Panc1 (cell line): ENCODE measurements at regions not wholly inside any gene's neighbourhood (a gene's known extent, or its start where the extent isn't known, plus 50 kb on each side); places are given as distances from the start of the nearest gene placed in this dataset.

Experiments
- ATAC-seq: fragments of 200-7000 bp; cut with Tn5 transposase; 2 replicates; pipeline ENCODE4 v1.9.1; 2020; ENCODE audit warnings: mild to moderate bottlenecking, moderate library complexity
- BruUV-seq: library from RNA; stranded (reverse); fragments of 400-500 nt; replicated peaks from 2 replicates; lab custom pipeline; 2021; lab: Mats Ljungman, UMichigan
- CTCF ChIA-PET: fragments of 300-600 bp; sonication (Branson Sonifier 250); formaldehyde crosslinking; loops from one replicate; lab custom pipeline; 2022; ENCODE audit warnings: antibody characterized with exemption; lab: Charles Lee
- POLR2A ChIA-PET: fragments of 300-600 bp; sonication (Branson Sonifier 250); formaldehyde crosslinking; loops from one replicate; lab custom pipeline; 2022; ENCODE audit warnings: antibody characterized with exemption; lab: Charles Lee
- DNase-seq: peaks from one replicate; pipeline ENCODE4 v3.0.0-alpha.2; 2010; ENCODE audit warnings: low read depth, low spot score
- H3K27ac ChIP-seq: 2 replicates; pipeline ENCODE4 v1.5.1; 2011; ENCODE audit warnings: mild to moderate bottlenecking, low read length, inconsistent platforms
- H3K27me3 ChIP-seq: fragments of 200-500 bp; sonication (Bioruptor generic); 2 replicates; pipeline ENCODE4 v1.6.0; 2014; ENCODE audit warnings: low read length, inconsistent platforms; ENCODE audit not compliant: control insufficient read depth, insufficient read depth
- H3K36me3 ChIP-seq: fragments of 200-500 bp; sonication (Bioruptor generic); 2 replicates; pipeline ENCODE4 v1.5.1; 2014; ENCODE audit warnings: inconsistent platforms, mild to moderate bottlenecking, low read length, moderate library complexity; ENCODE audit not compliant: control insufficient read depth, insufficient read depth
- H3K4me1 ChIP-seq: 2 replicates; pipeline ENCODE4 v1.5.1; 2011; ENCODE audit warnings: inconsistent platforms, mild to moderate bottlenecking, low read length, moderate library complexity; ENCODE audit not compliant: control insufficient read depth, insufficient read depth
- H3K4me3 ChIP-seq, 2 experiments: 2 replicates each; pipeline ENCODE4 v1.5.1; 2011 to 2012; ENCODE audit warnings: low read depth in 2 of 2, low read length in 2 of 2, mild to moderate bottlenecking in 2 of 2, inconsistent platforms in 1 of 2, moderate library complexity in 1 of 2
- H3K9me3 ChIP-seq: fragments of 200-500 bp; sonication (Bioruptor generic); 2 replicates; pipeline ENCODE4 v1.5.1; 2014; ENCODE audit warnings: low read depth, mild to moderate bottlenecking, inconsistent platforms, low read length, moderate library complexity; ENCODE audit not compliant: control insufficient read depth, insufficient read depth
- POLR2AphosphoS5 ChIP-seq: IDR thresholded peaks from 2 replicates; pipeline ENCODE4 v1.6.1; 2012; ENCODE audit warnings: mild to moderate bottlenecking, low read depth, low read length, moderate library complexity
- SIN3A ChIP-seq: IDR thresholded peaks from 2 replicates; pipeline ENCODE4 v1.6.1; 2012; ENCODE audit warnings: low read depth, mild to moderate bottlenecking, low read length, moderate library complexity, borderline replicate concordance; ENCODE audit not compliant: insufficient read depth
- TCF7L2 ChIP-seq: IDR thresholded peaks from 2 replicates; pipeline ENCODE4 v1.6.1; 2011; ENCODE audit warnings: mild to moderate bottlenecking, low read depth, low read length, inconsistent platforms
- in situ Hi-C: cut with HindIII; loops from 2 replicates; pipeline ENCODE4 v1.10.0; 2016; ENCODE audit warnings: low sequenced_read_pairs, low pct_unique_long_range_greater_than_20kb
- intact Hi-C: fragments of 100-400 bp; cut with micrococcal nuclease; formaldehyde crosslinking; loops from one replicate; pipeline ENCODE4 v1.10.0; 2022; ENCODE audit not compliant: unreplicated experiment
- TF ChIP-seq, protein P1 (sequence below): fragments of 450-650 bp; IDR thresholded peaks from 2 replicates; pipeline ENCODE4 v1.5.1; 2017; ENCODE audit warnings: mild to moderate bottlenecking
- TF ChIP-seq, protein P2 (sequence below), 2 experiments: IDR thresholded peaks; 2 replicates each; pipeline ENCODE4 v1.6.1; 2011 to 2012; ENCODE audit warnings: low read depth in 2 of 2, control low read depth in 1 of 2, low read length in 1 of 2, mild to moderate bottlenecking in 1 of 2, moderate library complexity in 1 of 2; ENCODE audit not compliant: insufficient read depth in 1 of 2

DNA sequence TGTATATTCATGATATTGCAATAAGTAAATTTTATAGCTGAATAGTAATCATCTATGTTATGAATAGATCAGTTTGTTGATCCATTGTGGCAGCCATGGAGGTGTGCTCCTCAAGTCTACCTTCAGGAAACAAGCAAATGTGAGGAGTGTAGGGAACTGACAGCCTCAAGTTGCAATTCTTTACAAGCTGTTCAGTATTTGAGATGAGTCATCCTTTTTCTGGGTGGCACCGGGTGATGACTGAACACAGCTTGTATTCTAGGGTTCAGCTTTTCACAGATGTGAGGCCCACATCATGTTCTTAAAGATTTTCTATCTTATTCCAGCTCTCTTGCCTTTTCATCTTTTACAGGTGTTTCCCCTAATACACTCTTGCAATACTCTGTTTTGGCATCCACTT lies 452.4 kb downstream of the KCNH5 start:
- in situ Hi-C loops (no loop called here), intact Hi-C loops (no loop called here)
- ChIA-PET POLR2A (no interaction called here), CTCF (no interaction called here)
- Histone ChIP-seq H3K36me3 (no peaks in the 10 kb centered on the region), H3K9me3 (peaks cover 4% of the 10 kb centered on the region; the same call in 1 of the 2 replicates), H3K27ac (no peak overlapping the region), H3K27me3 (no peaks in the 10 kb centered on the region), H3K4me1 (no peaks in the 10 kb centered on the region), H3K4me3 (no peak overlapping the region)
- no peak for DNase-seq
- no TSS peak for BruUV-seq
- no peak for TF ChIP-seq TCF7L2
- TF ChIP-seq, protein P1, sequence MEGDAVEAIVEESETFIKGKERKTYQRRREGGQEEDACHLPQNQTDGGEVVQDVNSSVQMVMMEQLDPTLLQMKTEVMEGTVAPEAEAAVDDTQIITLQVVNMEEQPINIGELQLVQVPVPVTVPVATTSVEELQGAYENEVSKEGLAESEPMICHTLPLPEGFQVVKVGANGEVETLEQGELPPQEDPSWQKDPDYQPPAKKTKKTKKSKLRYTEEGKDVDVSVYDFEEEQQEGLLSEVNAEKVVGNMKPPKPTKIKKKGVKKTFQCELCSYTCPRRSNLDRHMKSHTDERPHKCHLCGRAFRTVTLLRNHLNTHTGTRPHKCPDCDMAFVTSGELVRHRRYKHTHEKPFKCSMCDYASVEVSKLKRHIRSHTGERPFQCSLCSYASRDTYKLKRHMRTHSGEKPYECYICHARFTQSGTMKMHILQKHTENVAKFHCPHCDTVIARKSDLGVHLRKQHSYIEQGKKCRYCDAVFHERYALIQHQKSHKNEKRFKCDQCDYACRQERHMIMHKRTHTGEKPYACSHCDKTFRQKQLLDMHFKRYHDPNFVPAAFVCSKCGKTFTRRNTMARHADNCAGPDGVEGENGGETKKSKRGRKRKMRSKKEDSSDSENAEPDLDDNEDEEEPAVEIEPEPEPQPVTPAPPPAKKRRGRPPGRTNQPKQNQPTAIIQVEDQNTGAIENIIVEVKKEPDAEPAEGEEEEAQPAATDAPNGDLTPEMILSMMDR = no peak
- TF ChIP-seq POLR2AphosphoS5 = no peak
- no peak for TF ChIP-seq SIN3A
- TF ChIP-seq, protein P2, sequence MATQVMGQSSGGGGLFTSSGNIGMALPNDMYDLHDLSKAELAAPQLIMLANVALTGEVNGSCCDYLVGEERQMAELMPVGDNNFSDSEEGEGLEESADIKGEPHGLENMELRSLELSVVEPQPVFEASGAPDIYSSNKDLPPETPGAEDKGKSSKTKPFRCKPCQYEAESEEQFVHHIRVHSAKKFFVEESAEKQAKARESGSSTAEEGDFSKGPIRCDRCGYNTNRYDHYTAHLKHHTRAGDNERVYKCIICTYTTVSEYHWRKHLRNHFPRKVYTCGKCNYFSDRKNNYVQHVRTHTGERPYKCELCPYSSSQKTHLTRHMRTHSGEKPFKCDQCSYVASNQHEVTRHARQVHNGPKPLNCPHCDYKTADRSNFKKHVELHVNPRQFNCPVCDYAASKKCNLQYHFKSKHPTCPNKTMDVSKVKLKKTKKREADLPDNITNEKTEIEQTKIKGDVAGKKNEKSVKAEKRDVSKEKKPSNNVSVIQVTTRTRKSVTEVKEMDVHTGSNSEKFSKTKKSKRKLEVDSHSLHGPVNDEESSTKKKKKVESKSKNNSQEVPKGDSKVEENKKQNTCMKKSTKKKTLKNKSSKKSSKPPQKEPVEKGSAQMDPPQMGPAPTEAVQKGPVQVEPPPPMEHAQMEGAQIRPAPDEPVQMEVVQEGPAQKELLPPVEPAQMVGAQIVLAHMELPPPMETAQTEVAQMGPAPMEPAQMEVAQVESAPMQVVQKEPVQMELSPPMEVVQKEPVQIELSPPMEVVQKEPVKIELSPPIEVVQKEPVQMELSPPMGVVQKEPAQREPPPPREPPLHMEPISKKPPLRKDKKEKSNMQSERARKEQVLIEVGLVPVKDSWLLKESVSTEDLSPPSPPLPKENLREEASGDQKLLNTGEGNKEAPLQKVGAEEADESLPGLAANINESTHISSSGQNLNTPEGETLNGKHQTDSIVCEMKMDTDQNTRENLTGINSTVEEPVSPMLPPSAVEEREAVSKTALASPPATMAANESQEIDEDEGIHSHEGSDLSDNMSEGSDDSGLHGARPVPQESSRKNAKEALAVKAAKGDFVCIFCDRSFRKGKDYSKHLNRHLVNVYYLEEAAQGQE (IDR thresholded peaks at IDR 0.05; ENCODE audit: insufficient read depth in 1 of 2, low read depth in 2 of 2, low read length in 1 of 2) = no peak
- no peak for ATAC-seq

DNA sequence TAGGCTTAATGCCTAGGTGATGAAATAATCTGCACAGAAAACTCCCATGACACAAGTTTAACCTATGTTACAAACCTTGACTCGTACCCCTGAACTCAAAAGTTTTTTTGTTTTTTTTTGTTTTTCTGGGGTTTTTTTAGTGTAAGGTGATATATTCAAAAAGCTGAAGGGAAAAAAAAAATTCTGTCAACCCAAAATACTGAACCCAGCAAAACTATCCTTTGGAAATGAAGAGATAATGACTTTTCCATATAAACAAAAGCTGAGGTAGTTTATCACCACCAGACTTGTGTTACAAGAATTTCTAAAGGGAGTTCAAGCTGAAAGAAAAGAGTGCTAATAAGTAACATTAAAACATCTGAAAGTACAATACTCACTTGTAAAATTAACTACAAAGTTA lies 448.1 kb downstream of the KCNH5 start:
- H3K36me3 ChIP-seq = no peaks in the 10 kb centered on the region
- no peak for ATAC-seq
- no peak for DNase-seq
- BruUV-seq = no TSS peak
- no peaks in the 10 kb centered on the region for H3K27me3 ChIP-seq
- no peak overlapping the region for H3K27ac ChIP-seq
- no peak overlapping the region for H3K4me3 ChIP-seq
- no peaks in the 10 kb centered on the region for H3K4me1 ChIP-seq
- ChIA-PET CTCF (no interaction called here), POLR2A (no interaction called here)
- in situ Hi-C loops (no loop called here), intact Hi-C loops (no loop called here)
- TF ChIP-seq TCF7L2 = no peak
- TF ChIP-seq, protein P1 = no peak
- TF ChIP-seq, protein P2 (IDR thresholded peaks at IDR 0.05; ENCODE audit: insufficient read depth in 1 of 2, low read depth in 2 of 2, low read length in 1 of 2) = no peak
- no peak for TF ChIP-seq POLR2AphosphoS5
- TF ChIP-seq SIN3A = no peak
- H3K9me3 ChIP-seq = peaks cover 4% of the 10 kb centered on the region; the same call in 1 of the 2 replicates
